GM23338 (cell line): ENCODE measurements at regions not wholly inside any gene's neighbourhood (a gene's known extent, or its start where the extent isn't known, plus 50 kb on each side); places are given as distances from the start of the nearest gene placed in this dataset.

Source experiments
- ATAC-seq: fragments of 200-7000 bp; cut with Tn5 transposase; 3 replicates; pipeline ENCODE4 v1.9.1; 2020
- DNase-seq: peaks from one replicate; pipeline ENCODE4 v3.0.0-alpha.2; 2015; ENCODE audit warnings: low spot score
- H2AFZ ChIP-seq: fragments of 200-600 bp; sonication (generic); 2 replicates; pipeline ENCODE4 v1.8.0; 2016; ENCODE audit warnings: antibody characterized with exemption, mild to moderate bottlenecking, moderate library complexity
- H3F3A ChIP-seq: fragments of 200-600 bp; sonication (generic); replicated peaks from 2 replicates; pipeline ENCODE4 v1.8.0; 2017; ENCODE audit warnings: antibody characterized with exemption, mixed run types, low read depth
- H3K27ac ChIP-seq: fragments of 200-600 bp; sonication (generic); 2 replicates; pipeline ENCODE4 v1.6.1; 2016; ENCODE audit warnings: low read depth
- H3K27me3 ChIP-seq: fragments of 200-600 bp; sonication (generic); 2 replicates; pipeline ENCODE4 v1.8.0; 2016; ENCODE audit warnings: mild to moderate bottlenecking, mixed run types, moderate library complexity; ENCODE audit not compliant: insufficient read depth
- H3K36me3 ChIP-seq: fragments of 200-600 bp; sonication (generic); 2 replicates; pipeline ENCODE4 v1.8.0; 2016; ENCODE audit warnings: mild to moderate bottlenecking; ENCODE audit not compliant: insufficient read depth
- H3K4me1 ChIP-seq: fragments of 200-600 bp; sonication (generic); 2 replicates; pipeline ENCODE4 v1.8.0; 2016; ENCODE audit warnings: mild to moderate bottlenecking, moderate library complexity; ENCODE audit not compliant: insufficient read depth
- H3K4me2 ChIP-seq: fragments of 200-600 bp; sonication (generic); 2 replicates; pipeline ENCODE4 v1.7.1; 2017; ENCODE audit warnings: mixed run types
- H3K4me3 ChIP-seq: fragments of 200-600 bp; sonication (generic); 2 replicates; pipeline ENCODE4 v1.6.1; 2016; ENCODE audit warnings: mixed run types
- H3K79me2 ChIP-seq: fragments of 200-600 bp; sonication (generic); replicated peaks from 2 replicates; pipeline ENCODE4 v1.8.0; 2017; ENCODE audit warnings: mild to moderate bottlenecking; ENCODE audit not compliant: insufficient read depth
- H3K9me2 ChIP-seq: fragments of 200-600 bp; sonication (generic); 2 replicates; pipeline ENCODE4 v1.8.0; 2017; ENCODE audit not compliant: insufficient read depth
- H4K20me1 ChIP-seq: fragments of 200-600 bp; sonication (generic); replicated peaks from 2 replicates; pipeline ENCODE4 v1.8.0; 2017; ENCODE audit warnings: mild to moderate bottlenecking; ENCODE audit not compliant: insufficient read depth
- H3K27ac Mint-ChIP-seq: 2 replicates; pipeline ENCODE4 v1.8.0; 2020; ENCODE audit warnings: inconsistent platforms, mild to moderate bottlenecking, moderate library complexity, mixed read lengths
- H3K27me3 Mint-ChIP-seq: 3 replicates; pipeline ENCODE4 v1.8.0; 2022; ENCODE audit warnings: low read depth, mild to moderate bottlenecking, moderate library complexity, mixed read lengths, inconsistent platforms; ENCODE audit not compliant: insufficient read depth, poor library complexity
- H3K36me3 Mint-ChIP-seq: 3 replicates; pipeline ENCODE4 v1.8.0; 2021; ENCODE audit warnings: low read depth, mild to moderate bottlenecking, inconsistent platforms, moderate library complexity, mixed read lengths
- H3K4me1 Mint-ChIP-seq: 3 replicates; pipeline ENCODE4 v1.8.0; 2020; ENCODE audit warnings: mild to moderate bottlenecking, inconsistent platforms, mixed read lengths
- H3K4me3 Mint-ChIP-seq: 3 replicates; pipeline ENCODE4 v1.8.0; 2021; ENCODE audit warnings: moderate library complexity, mild to moderate bottlenecking, inconsistent platforms, mixed read lengths
- H3K9me3 Mint-ChIP-seq: 3 replicates; pipeline ENCODE4 v1.8.0; 2020; ENCODE audit warnings: moderate library complexity, mild to moderate bottlenecking, inconsistent platforms, mixed read lengths
- CREB1 ChIP-seq: fragments of 250-450 bp; sonication (Bioruptor Pico); IDR thresholded peaks from 2 replicates; pipeline ENCODE4 v1.5.0; 2020; ENCODE audit warnings: low read depth, mild to moderate bottlenecking, moderate library complexity
- CTCF ChIP-seq, 2 experiments: fragments of 200-600 bp in 1 of 2; sonication (generic) in 1 of 2; conservative IDR thresholded peaks; 2 replicates each; pipeline versions ENCODE4 v1.5.1 to v1.6.1; 2016 to 2017; ENCODE audit warnings: antibody characterized with exemption in 2 of 2, low read depth in 2 of 2, mild to moderate bottlenecking in 2 of 2, moderate library complexity in 1 of 2
- EZH2 ChIP-seq: fragments of 200-600 bp; sonication (generic); IDR thresholded peaks from one replicate; pipeline ENCODE4 v1.8.0; 2017; ENCODE audit warnings: antibody characterized with exemption, mild to moderate bottlenecking, low read depth; ENCODE audit not compliant: unreplicated experiment
- NANOG ChIP-seq: IDR thresholded peaks from 2 replicates; pipeline ENCODE4 v1.6.1; 2016; ENCODE audit warnings: antibody characterized with exemption, borderline replicate concordance
- POLR2AphosphoS5 ChIP-seq: IDR thresholded peaks from 2 replicates; pipeline ENCODE4 v1.6.1; 2016; ENCODE audit warnings: antibody characterized with exemption, low read depth
- STAT1 ChIP-seq: IDR thresholded peaks from one replicate; pipeline ENCODE4 v1.6.1; 2016; ENCODE audit warnings: antibody characterized with exemption; ENCODE audit not compliant: unreplicated experiment
- ZNF114 ChIP-seq: fragments of 250-450 bp; sonication (Bioruptor Pico); IDR thresholded peaks from 2 replicates; pipeline ENCODE4 v1.5.0; 2020; ENCODE audit warnings: mild to moderate bottlenecking, moderate library complexity
- ZNF331 ChIP-seq: fragments of 250-450 bp; sonication (Bioruptor Pico); IDR thresholded peaks from 2 replicates; pipeline ENCODE4 v1.5.0; 2020; ENCODE audit warnings: low read depth, mild to moderate bottlenecking, moderate library complexity
- ZNF462 ChIP-seq: fragments of 250-450 bp; sonication (Bioruptor Pico); IDR thresholded peaks from 2 replicates; pipeline ENCODE4 v1.5.0; 2020; ENCODE audit warnings: mild to moderate bottlenecking, moderate library complexity
- TF ChIP-seq, protein P1 (sequence below): IDR thresholded peaks from 2 replicates; pipeline ENCODE4 v1.6.1; 2016; ENCODE audit warnings: antibody characterized with exemption

DNA sequence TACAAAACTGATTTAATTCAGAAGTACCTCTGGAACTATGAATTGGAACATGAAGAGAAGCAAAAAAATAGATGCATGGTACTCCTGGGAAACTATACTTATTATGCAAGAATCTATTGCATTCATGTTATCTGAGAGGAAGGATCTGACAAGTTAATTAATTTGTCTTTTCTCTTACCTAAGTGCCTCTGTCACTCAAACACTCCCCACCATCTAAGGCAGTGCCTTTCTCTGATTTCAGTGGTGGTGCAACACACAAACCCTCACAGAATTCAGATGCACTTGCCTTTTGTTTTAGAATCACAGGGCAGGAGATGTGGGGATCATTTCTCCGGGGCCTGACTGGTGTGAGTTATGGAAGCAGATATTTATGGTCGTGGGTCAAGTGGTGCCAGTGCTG, 52.5 kb upstream of the C9orf72 start:
- Histone ChIP-seq H3K9me2 (no peaks in the 10 kb centered on the region), H3K79me2 (no peaks in the 10 kb centered on the region), H2AFZ (no peak overlapping the region), H4K20me1 (no peaks in the 10 kb centered on the region), H3K4me2 (no peak overlapping the region), H3F3A (no peaks in the 10 kb centered on the region), H3K27ac (no peak overlapping the region), H3K36me3 (no peaks in the 10 kb centered on the region), H3K27me3 (no peaks in the 10 kb centered on the region), H3K4me3 (no peak overlapping the region), H3K4me1 (peaks cover 4% of the 10 kb centered on the region; the same call in 1 of the 2 replicates)
- Mint-ChIP-seq H3K27ac (no peak overlapping the region), H3K27me3 (no peaks in the 10 kb centered on the region), H3K9me3 (no peaks in the 10 kb centered on the region), H3K4me1 (peaks cover 12% of the 10 kb centered on the region), H3K4me3 (no peak overlapping the region), H3K36me3 (no peaks in the 10 kb centered on the region)
- no peak for DNase-seq
- no peak for TF ChIP-seq CREB1 (CRISPR knock-in tag)
- TF ChIP-seq STAT1 = no peak
- TF ChIP-seq ZNF114 (CRISPR knock-in tag) = no peak
- no peak for TF ChIP-seq CTCF (conservative IDR thresholded peaks at IDR 0.05; ENCODE audit: low read depth in 2 of 2)
- no peak for TF ChIP-seq NANOG
- ATAC-seq = no peak

- Histone ChIP-seq H3K9me2 (no peaks in the 10 kb centered on the region), H3K36me3 (no peaks in the 10 kb centered on the region), H3K27ac (no peak overlapping the region), H3K4me1 (peaks cover 4% of the 10 kb centered on the region; the same call in 1 of the 2 replicates), H4K20me1 (no peaks in the 10 kb centered on the region), H3K4me2 (no peak overlapping the region), H3K4me3 (no peak overlapping the region), H3K27me3 (no peaks in the 10 kb centered on the region), H3F3A (no peaks in the 10 kb centered on the region), H3K79me2 (no peaks in the 10 kb centered on the region), H2AFZ (no peak overlapping the region)
- peaks cover 12% of the 10 kb centered on the region for H3K4me1 Mint-ChIP-seq
- no peak; the same call in 2 of the 3 replicates for ATAC-seq
- no peak overlapping the region for H3K4me3 Mint-ChIP-seq
- DNase-seq = no peak
- H3K27me3 Mint-ChIP-seq = no peaks in the 10 kb centered on the region
- H3K9me3 Mint-ChIP-seq = no peaks in the 10 kb centered on the region
- no peak overlapping the region for H3K27ac Mint-ChIP-seq
- H3K36me3 Mint-ChIP-seq = no peaks in the 10 kb centered on the region
- TF ChIP-seq, protein P1, sequence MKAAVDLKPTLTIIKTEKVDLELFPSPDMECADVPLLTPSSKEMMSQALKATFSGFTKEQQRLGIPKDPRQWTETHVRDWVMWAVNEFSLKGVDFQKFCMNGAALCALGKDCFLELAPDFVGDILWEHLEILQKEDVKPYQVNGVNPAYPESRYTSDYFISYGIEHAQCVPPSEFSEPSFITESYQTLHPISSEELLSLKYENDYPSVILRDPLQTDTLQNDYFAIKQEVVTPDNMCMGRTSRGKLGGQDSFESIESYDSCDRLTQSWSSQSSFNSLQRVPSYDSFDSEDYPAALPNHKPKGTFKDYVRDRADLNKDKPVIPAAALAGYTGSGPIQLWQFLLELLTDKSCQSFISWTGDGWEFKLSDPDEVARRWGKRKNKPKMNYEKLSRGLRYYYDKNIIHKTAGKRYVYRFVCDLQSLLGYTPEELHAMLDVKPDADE = no peak
- TF ChIP-seq POLR2AphosphoS5 (no peak), ZNF331 (CRISPR knock-in tag) (no peak), STAT1 (no peak), ZNF462 (no peak), EZH2 (no peak), NANOG (no peak)
Observed at GRCh38 chr9:27626244-27627187, 53.2 kb upstream of the C9orf72 start.
